Astrocyte (in vitro differentiated cells and primary cell): ENCODE measurements at regions not wholly inside any gene's neighbourhood (a gene's known extent, or its start where the extent isn't known, plus 50 kb on each side); places are given as distances from the start of the nearest gene placed in this dataset.

Experiments used
- DNase-seq: peaks from one replicate; pipeline ENCODE4 v3.0.0-alpha.2; 2010; ENCODE audit warnings: low read depth
- FAIRE-seq: peaks from 2 replicates; lab custom pipeline; 2011; peaks lifted over from hg19 to GRCh38; lab: Jason Lieb, UNC
- H2AFZ ChIP-seq: 2 replicates; pipeline ENCODE4 v1.6.0; 2012; ENCODE audit warnings: low read depth, low read length, inconsistent platforms
- H3K27ac ChIP-seq: 2 replicates; pipeline ENCODE4 v1.5.1; 2011; ENCODE audit warnings: low read depth, low read length, inconsistent platforms
- H3K27me3 ChIP-seq: 2 replicates; pipeline ENCODE4 v1.6.0; 2011; ENCODE audit warnings: low read length, inconsistent platforms; ENCODE audit not compliant: insufficient read depth
- H3K36me3 ChIP-seq: 2 replicates; pipeline ENCODE4 v1.5.1; 2011; ENCODE audit warnings: low read length, inconsistent platforms; ENCODE audit not compliant: insufficient read depth
- H3K4me1 ChIP-seq: 2 replicates; pipeline ENCODE4 v1.5.1; 2011; ENCODE audit warnings: low read length, inconsistent platforms; ENCODE audit not compliant: insufficient read depth
- H3K4me2 ChIP-seq: 2 replicates; pipeline ENCODE4 v1.6.0; 2012; ENCODE audit warnings: low read length, inconsistent platforms
- H3K4me3 ChIP-seq: 2 replicates; pipeline ENCODE4 v1.5.1; 2011; ENCODE audit warnings: low read depth, mild to moderate bottlenecking, low read length, inconsistent platforms; ENCODE audit not compliant: insufficient read depth
- H3K79me2 ChIP-seq: 2 replicates; pipeline ENCODE4 v1.6.0; 2012; ENCODE audit warnings: mild to moderate bottlenecking, low read length, inconsistent platforms; ENCODE audit not compliant: insufficient read depth
- H3K9ac ChIP-seq: 2 replicates; pipeline ENCODE4 v1.6.0; 2012; ENCODE audit warnings: mild to moderate bottlenecking, low read length, inconsistent platforms
- H3K9me3 ChIP-seq: 2 replicates; pipeline ENCODE4 v1.5.1; 2012; ENCODE audit warnings: low read depth, mild to moderate bottlenecking, low read length, inconsistent platforms; ENCODE audit not compliant: insufficient read depth
- H4K20me1 ChIP-seq: 2 replicates; pipeline ENCODE4 v1.6.0; 2012; ENCODE audit warnings: low read length, inconsistent platforms; ENCODE audit not compliant: insufficient read depth
- H3K27ac Mint-ChIP-seq: one replicate; pipeline ENCODE4 v1.8.0; 2021; ENCODE audit warnings: mild to moderate bottlenecking, mixed read lengths; ENCODE audit not compliant: unreplicated experiment
- H3K27me3 Mint-ChIP-seq: one replicate; pipeline ENCODE4 v1.8.0; 2021; ENCODE audit warnings: low read depth, mixed read lengths; ENCODE audit not compliant: unreplicated experiment
- H3K36me3 Mint-ChIP-seq: one replicate; pipeline ENCODE4 v1.8.0; 2021; ENCODE audit warnings: low read depth, mixed read lengths; ENCODE audit not compliant: unreplicated experiment
- H3K4me1 Mint-ChIP-seq: one replicate; pipeline ENCODE4 v1.8.0; 2021; ENCODE audit warnings: low read depth, mixed read lengths; ENCODE audit not compliant: unreplicated experiment
- H3K4me3 Mint-ChIP-seq: one replicate; pipeline ENCODE4 v1.8.0; 2021; ENCODE audit warnings: mild to moderate bottlenecking, moderate library complexity, mixed read lengths; ENCODE audit not compliant: unreplicated experiment
- H3K9me3 Mint-ChIP-seq: one replicate; pipeline ENCODE4 v1.8.0; 2021; ENCODE audit warnings: mild to moderate bottlenecking, mixed read lengths; ENCODE audit not compliant: unreplicated experiment
- EZH2 ChIP-seq: IDR thresholded peaks from 2 replicates; pipeline ENCODE4 v1.6.1; 2012; ENCODE audit warnings: mild to moderate bottlenecking, low read length, inconsistent platforms; ENCODE audit not compliant: insufficient read depth
- TF ChIP-seq, protein P1 (sequence below): IDR thresholded peaks from 2 replicates; pipeline ENCODE4 v1.5.1; 2011; ENCODE audit warnings: low read depth, mild to moderate bottlenecking, inconsistent platforms, low read length, moderate library complexity; ENCODE audit not compliant: insufficient read depth

DNA sequence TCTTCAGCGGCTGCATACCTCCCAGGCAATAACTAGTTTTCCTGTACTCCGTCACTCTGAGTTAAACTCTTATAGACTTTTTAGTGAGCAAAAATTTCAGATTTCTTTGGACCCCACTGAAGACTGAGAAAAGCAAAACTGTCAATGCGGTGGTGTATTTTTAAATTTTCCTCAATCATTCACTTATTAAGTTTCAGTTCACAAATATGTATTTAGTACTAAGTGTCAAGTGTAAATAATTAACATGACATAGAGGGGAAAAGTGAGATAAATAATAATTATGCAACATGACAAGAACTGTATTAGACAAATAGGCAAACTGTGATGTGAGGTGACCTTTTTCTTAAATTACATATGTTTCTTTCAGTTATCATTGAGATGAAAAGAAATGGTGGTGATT is 124.4 kb downstream of the NAF1 start:
- Histone ChIP-seq H4K20me1 (no peaks in the 10 kb centered on the region), H3K4me3 (no peak overlapping the region), H3K27ac (no peak overlapping the region), H3K9ac (no peak overlapping the region), H3K27me3 (no peaks in the 10 kb centered on the region), H2AFZ (no peak overlapping the region), H3K4me1 (no peaks in the 10 kb centered on the region), H3K4me2 (no peak overlapping the region), H3K9me3 (no peaks in the 10 kb centered on the region), H3K36me3 (no peaks in the 10 kb centered on the region), H3K79me2 (no peaks in the 10 kb centered on the region)
- TF ChIP-seq, protein P1, sequence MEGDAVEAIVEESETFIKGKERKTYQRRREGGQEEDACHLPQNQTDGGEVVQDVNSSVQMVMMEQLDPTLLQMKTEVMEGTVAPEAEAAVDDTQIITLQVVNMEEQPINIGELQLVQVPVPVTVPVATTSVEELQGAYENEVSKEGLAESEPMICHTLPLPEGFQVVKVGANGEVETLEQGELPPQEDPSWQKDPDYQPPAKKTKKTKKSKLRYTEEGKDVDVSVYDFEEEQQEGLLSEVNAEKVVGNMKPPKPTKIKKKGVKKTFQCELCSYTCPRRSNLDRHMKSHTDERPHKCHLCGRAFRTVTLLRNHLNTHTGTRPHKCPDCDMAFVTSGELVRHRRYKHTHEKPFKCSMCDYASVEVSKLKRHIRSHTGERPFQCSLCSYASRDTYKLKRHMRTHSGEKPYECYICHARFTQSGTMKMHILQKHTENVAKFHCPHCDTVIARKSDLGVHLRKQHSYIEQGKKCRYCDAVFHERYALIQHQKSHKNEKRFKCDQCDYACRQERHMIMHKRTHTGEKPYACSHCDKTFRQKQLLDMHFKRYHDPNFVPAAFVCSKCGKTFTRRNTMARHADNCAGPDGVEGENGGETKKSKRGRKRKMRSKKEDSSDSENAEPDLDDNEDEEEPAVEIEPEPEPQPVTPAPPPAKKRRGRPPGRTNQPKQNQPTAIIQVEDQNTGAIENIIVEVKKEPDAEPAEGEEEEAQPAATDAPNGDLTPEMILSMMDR = no peak
- no peak for TF ChIP-seq EZH2
- Mint-ChIP-seq H3K27me3 (peaks cover 1% of the 10 kb centered on the region), H3K4me1 (no peaks in the 10 kb centered on the region), H3K4me3 (no peak overlapping the region), H3K27ac (no peak overlapping the region), H3K36me3 (no peaks in the 10 kb centered on the region), H3K9me3 (no peaks in the 10 kb centered on the region)
- no peak for FAIRE-seq
- DNase-seq = no peak

DNA sequence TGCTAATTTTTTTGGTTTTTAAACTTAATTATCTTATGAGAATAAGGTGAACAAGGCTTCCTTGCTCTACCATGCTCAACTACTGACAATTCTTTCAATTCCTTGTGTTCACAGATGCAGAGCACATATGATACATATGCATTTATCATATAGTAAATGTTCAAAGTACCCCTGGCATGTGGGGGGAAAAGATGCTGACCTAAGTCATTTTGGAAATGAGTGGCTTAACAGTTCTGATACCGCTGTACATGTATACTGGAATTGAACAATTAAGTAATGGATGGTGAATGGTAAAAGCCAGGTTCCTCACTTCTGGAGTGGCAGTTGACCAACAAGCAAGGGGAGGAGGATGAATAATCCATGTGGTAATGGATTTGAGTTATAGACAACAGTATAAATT is 149.6 kb downstream of the NAF1 start:
- no peaks in the 10 kb centered on the region for H3K79me2 ChIP-seq
- Mint-ChIP-seq H3K9me3 (no peaks in the 10 kb centered on the region), H3K4me3 (no peak overlapping the region), H3K27me3 (no peaks in the 10 kb centered on the region), H3K4me1 (no peaks in the 10 kb centered on the region), H3K27ac (no peak overlapping the region), H3K36me3 (no peaks in the 10 kb centered on the region)
- no peak overlapping the region for H3K4me3 ChIP-seq
- H3K27ac ChIP-seq = no peak overlapping the region
- no peaks in the 10 kb centered on the region for H3K36me3 ChIP-seq
- H2AFZ ChIP-seq = no peak overlapping the region
- no peaks in the 10 kb centered on the region for H3K4me1 ChIP-seq
- no peak overlapping the region for H3K9ac ChIP-seq
- no peaks in the 10 kb centered on the region for H4K20me1 ChIP-seq
- DNase-seq (no peak), FAIRE-seq (no peak)
- H3K4me2 ChIP-seq = no peak overlapping the region
- no peaks in the 10 kb centered on the region for H3K9me3 ChIP-seq
- no peaks in the 10 kb centered on the region for H3K27me3 ChIP-seq
- TF ChIP-seq EZH2 = no peak
- TF ChIP-seq, protein P1 = no peak

DNA sequence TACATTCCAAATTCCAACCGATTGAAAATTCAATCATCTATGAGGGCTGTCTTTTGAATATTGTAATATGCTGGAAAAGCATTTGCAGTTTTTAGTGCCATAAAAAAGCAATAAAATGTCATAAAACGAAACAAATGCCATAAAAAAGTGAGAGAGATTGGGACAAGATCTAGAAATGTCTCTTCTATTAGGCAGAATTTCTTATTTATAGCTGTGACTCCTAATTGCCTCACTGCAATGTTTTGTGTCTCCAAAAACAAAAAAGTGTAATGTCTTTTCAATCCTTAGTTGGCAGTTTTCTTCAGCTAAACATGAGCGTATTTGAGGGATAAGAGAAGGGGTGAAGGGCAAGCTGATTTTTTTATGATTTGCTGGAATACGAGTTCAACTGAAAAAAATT is 153.9 kb downstream of the NAF1 start:
- H3K9me3 ChIP-seq = no peaks in the 10 kb centered on the region
- Mint-ChIP-seq H3K4me1 (no peaks in the 10 kb centered on the region), H3K4me3 (no peak overlapping the region), H3K27ac (no peak overlapping the region), H3K9me3 (no peaks in the 10 kb centered on the region), H3K36me3 (no peaks in the 10 kb centered on the region), H3K27me3 (no peaks in the 10 kb centered on the region)
- H3K79me2 ChIP-seq = no peaks in the 10 kb centered on the region
- DNase-seq (no peak), FAIRE-seq (no peak)
- H3K9ac ChIP-seq = no peak overlapping the region
- no peaks in the 10 kb centered on the region for H4K20me1 ChIP-seq
- no peak for TF ChIP-seq EZH2
- TF ChIP-seq, protein P1 = no peak
- H3K4me2 ChIP-seq = no peak overlapping the region
- H3K4me1 ChIP-seq = no peaks in the 10 kb centered on the region
- H3K27me3 ChIP-seq = no peaks in the 10 kb centered on the region
- no peaks in the 10 kb centered on the region for H3K36me3 ChIP-seq
- no peak overlapping the region for H3K27ac ChIP-seq
- H2AFZ ChIP-seq = no peak overlapping the region
- H3K4me3 ChIP-seq = no peak overlapping the region
